Stimulated activated CD4-positive, alpha-beta T cell treated with anti-CD3 and anti-CD28 coated beads, Interleukin-15, amount 100 ng/mL, for 24 hours (primary cell): ENCODE measurements at regions not wholly inside any gene's neighbourhood (a gene's known extent, or its start where the extent isn't known, plus 50 kb on each side); places are given as distances from the start of the nearest gene placed in this dataset.

Experiments used
- DNase-seq: peaks from one replicate; pipeline ENCODE4 v3.0.0-alpha.2; 2020

DNA sequence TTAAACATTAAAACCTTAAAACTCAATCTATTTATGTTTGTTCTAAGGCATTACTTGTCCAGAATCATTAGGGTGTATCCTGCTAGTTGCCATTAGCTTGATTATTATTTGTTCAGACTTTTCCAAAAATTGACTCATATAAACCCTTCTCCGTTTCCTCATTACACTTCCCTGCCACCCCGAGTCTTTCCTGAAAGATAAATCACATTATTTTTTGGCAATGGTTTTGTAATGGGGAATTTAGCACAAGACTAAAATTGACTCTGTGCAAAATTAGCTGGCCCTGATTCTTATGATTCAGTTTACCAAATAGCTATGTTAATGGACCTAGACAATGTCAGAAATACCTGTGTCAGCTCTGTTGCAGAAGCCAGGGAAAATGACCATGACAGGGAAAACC lies 112.2 kb upstream of the NT5C1B start:
- no peak for DNase-seq

DNA sequence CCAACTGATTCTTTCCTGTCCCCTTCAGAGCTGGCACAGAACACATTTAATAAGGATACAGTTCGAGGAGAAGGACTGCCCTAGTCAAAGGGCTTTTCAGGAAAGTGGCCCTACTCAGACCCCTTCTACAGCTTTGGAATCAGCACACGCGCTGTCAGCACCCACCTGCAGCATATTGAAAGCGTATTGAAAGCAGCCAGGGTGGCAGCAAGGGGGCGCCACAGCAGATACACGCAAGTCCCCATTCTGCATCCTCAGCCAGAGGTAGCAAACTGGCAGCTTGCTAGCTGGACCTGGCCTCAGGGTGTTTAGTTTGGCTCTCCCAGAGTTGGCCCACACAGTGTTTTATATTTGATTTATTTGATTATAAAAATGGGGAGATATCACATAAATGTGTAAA lies 101.0 kb upstream of the NT5C1B start:
- no peak for DNase-seq

DNA sequence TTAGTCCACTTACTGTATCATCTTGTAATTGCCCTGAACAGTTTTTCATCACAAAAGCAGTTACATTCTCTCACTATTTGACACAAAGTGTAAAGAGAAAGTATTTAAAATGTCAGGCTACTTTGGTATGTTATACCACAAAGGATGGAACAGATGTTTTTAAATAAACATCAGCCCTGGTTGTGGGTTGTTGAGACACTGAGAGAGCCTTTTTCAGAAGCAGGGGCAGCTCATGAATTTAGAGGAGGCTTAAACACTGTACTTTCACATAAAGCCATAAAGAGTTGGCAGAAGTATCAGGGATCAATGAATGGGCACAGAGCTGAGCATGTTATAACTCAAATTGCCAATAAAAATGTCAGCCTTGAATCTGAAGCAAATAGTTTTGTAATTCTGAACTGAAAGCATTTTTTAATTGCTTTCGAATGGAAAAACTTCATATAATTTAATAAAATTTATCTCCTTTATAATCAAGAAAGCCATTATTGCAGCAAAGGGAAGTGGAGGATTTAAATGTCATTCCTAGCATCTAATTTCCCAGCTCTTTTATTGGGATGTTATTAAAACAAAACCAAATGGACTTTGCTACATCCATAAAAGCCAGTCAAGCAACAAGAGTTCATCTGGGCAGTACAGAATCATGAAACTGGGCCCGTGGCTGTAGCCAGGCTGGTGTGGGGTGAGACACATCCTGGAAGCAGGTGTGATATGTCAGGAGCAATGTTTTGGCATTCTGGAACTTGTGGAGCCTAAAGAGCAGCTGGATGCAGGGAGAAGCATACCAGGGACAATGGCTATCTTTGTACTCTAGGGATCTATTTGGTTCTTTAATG lies 95.1 kb upstream of the NT5C1B start:
- no peak for DNase-seq

DNA sequence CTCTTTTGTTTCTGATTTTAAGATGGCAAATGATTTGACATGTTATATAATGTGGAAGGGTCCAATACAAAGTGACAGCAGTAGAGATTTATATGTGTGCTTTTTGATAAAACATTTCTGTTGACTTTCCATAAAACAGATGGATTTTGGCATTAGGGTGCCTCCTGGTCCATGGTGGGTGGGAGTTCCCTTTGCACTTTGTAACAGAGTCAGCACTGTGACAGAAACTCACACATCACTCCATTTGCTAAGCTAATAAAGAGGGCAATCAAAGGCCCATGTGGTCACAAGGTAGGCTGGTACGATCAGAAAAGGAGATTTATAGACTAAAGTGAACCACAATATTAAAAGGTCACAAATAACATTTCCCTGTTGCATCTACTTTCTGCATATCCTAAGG lies 93.3 kb upstream of the NT5C1B start:
- DNase-seq, result no peak

DNA sequence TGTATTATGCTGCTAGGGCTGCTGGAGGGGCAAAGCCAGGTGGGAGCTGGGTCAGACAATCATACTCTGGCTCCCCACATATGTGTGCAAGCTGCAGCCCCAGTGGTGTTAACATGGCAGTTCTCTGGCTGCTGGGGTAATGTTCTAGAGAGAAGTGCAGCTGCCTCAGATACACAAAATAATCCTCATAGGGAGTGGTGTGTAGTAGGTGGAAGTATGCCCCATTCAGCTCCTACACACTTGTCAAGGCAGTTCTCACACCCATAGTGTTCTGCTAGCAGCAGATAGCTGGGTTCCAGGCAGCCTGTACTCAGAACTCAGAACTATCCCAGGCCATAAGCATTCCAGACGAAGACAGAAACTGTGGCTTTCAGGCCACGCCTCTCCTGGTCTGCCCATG lies 87.9 kb upstream of the NT5C1B start:
- DNase-seq, result no peak

DNA sequence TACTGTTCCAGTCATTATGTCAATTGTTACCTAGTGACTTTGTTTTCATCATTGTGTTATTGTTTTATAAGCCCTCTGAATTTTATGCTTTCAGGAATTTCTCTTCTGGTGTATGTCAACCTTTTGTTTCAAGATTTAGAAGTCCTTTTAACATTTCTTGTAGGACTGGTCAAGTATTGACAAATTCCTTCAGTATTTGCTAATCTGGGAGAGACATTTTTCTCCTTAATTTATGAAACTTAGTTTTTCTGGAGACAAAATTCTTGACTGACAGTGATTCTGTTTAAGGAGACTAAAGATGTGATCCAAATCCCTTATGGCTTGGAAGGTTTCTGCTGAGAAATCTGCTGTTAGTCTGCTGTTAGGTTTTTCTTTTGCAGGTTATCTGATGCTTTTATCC lies 84.9 kb upstream of the NT5C1B start:
- DNase-seq, result no peak

DNA sequence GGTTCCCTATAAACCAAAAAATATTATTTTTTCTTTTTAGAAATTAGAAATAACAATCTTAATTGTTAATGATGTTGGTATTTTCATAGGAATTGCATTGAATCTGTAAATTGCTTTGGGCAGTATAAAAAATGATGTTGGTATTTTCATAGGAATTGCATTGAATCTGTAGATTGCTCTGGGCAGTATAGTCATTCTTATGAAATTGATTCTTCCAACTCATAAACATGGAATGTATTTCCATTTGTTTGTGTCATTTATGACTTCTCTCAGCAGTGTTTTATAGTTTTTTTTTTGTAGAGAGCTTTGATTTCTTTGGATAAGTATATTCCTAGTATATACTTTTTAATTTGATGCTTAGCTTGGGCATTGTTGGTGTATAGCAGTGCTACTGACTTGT lies 82.0 kb upstream of the NT5C1B start:
- no peak for DNase-seq

DNA sequence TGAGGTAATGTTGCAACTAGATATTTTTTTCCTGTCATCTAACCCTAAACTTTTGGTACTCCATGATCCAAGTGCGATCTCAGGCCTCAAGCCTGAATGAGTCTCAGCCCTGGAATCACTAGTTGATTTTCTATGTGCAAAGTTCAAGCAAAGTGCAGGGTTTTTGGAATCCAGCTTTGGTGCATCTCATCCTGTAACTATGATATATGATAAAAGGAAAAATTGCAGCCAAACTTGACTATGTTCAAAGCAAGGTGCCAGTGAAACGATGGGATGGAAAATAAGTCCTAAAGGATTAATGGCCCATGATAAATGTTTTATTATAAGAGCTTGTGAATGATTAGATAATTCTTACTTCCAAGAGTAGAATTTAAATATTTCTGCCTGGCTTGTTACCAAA lies 78.9 kb upstream of the NT5C1B start:
- DNase-seq, result no peak

DNA sequence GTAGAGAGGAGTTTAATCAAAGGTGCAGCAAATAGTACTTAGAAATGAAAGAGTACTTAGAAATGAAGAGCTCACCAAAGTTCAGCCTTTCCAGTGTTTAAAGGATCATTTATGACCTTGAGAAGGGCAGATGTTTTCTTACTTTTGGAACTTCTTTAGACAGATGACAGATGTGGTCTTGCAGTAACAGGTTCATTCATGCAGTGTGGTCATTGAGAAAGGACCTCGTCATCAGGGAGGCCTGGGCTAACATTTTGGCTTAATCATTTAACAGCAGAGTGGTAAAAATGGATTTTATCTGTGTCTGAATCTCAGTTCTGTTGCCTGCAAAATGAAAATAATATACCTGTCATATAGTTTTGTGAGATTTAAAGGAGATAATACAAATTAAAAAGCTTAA lies 75.1 kb upstream of the NT5C1B start:
- DNase-seq, result no peak

DNA sequence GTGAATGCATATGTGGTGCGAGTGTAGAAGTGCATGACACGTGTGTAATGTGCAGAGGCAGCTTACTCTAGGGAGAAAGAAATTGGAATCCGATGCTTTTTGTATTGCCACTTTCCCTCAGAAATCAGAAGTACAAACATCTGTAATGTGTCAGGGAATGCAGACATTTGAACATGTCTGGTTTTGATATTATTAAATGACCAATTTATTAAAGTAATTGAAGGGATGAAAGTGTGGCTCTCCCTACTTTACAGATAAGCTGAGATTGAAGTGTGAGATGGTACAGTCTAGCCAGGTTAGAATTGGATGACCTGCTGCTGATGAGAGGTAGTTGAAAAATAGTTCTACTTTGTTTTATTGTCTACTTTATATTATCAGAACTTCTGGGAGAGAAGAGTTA lies 74.5 kb upstream of the NT5C1B start:
- DNase-seq, result no peak

DNA sequence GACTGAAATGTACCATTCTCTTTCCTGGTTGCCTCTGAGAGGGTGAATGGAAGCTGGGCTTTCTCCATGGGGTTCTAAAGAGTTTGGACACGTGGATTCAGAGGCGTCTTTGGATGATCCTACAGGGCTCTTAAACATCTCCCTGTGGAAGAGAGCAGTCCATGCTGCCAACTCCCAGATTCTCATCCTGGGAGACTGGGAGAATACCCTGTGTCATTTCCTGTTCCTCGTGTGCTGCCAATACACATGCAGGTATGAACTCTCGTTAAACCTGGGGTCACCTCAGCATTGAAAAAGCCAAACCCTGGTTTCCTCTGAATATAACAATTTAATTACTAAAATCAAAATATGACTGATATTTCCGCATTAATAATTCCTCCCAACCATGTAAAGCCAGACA lies 73.3 kb upstream of the NT5C1B start:
- DNase-seq, result no peak

DNA sequence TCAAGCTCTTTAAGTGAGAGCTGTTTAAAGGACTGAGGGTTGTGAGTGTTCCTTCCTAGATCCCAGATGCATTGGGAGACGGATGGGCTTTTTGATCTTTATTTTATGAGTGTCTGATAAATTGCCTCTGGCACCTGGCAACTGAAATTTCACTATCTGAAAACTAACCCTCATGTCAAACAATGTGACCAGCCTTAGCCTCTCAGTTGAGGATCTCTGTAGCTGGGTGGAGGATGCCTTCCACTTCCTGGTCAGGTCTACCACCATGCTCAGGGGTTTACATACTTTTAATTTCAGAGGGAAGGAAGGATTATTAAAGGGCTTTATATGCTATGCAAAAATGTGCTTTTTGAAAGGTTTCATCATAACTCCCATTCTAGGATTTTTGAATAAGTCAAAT lies 70.5 kb upstream of the NT5C1B start:
- no peak for DNase-seq

DNA sequence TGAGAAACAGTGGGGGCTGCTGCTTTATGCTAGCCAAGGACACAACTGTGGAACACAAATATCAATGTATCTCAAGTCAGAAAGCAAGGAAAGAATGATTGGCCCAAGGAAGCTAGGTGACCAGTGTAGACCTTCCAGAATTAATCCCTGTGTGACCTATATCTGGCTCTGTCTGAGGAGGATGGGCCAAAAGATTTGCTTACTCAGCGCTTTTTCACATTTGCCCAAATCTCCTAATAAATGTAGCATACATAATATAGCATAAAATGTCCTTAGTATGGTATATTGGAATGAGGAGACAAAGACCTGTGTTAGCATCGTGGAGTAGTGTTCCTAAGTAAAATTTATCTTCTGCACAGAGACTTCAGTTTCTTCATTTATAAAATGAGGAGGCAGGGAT lies 66.7 kb upstream of the NT5C1B start:
- no peak for DNase-seq

DNA sequence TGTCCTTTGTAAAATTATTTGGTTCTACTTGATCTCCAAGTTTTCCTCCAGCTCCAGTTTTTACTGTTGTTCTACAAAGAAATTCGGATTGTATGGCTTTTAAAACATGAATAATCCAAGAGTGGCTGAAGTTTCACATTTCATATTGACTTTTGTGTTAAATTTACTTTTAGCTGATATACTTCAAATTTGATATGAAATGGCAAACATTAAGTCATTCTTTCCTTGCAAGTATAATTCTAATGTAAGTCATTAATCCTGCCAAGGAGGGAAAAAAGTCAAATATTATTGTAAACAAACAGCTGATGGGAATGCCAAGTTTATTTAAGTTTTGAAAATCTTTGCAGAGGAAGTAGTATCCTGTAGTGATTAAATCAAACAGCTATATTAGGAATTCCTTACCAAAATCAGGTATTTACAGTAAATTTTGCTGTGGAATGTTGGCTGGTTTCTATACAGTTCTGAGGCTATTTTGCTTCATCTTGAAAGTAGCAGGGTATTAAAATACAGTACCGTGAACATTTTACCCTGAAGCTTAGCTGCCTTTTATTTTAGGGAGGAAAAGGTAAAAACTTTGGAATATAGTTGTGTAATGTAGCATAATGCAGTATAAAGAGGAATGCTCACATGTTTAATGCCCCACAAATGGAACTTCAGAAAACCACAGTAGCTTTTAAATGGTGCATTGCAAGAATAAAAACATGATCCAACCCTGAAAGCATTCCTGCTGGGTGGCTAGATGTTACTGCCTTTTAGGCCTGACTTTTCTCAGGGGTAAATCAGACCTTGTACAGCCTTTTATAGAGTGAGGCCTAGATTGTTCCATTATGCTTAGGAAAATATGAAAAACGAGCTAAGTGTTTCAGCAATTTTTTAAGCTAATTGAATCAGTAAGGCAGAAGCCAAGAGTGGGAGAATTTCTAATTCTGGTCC lies 62.7 kb upstream of the NT5C1B start:
- DNase-seq, result no peak

DNA sequence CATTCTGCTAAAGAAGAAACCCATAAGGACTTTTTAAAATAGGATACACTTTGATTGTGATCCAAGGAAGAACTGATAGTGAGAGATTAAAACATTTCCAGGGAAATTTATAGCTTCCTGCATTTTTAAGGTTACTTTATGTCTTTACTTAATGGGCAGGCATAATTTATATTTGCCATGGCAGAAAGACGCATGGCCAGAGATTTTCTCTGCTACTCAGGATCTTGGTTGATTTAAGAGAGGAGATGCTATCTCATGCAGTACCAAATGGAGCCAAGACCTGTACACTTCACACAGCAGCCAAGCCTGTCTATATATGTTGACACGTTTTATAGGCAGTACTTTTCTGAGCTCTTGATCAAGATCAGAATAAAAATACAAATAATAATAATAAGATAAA lies 60.9 kb upstream of the NT5C1B start:
- DNase-seq, result no peak

DNA sequence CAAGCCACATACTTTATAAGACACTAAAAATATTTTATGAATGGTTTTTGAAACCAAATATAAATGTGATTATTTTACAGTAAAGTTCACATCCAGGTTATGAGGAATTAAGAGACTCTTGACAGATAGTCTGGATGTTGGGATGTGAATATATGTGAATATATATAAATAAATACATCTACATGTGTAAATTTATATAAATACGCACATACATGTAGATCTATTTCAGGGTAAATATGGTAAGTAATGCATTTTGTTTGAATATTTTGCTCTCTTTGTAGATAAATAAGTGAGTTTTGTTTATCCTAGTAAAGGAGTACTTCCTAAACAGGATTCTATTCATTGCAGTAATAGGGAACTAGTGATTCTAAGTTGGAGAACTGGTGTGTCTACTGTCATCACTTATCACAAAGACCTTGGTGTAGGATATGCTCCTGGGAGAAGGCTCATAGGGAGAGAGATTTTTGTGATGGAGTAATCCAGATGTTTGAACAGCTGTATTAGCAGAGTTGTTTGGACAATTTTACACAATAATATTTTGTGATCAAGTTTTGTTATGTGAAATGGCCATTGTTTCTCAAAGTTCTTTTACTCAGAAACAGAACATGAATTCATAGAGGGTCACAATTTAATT lies 60.2 kb upstream of the NT5C1B start:
- no peak for DNase-seq

DNA sequence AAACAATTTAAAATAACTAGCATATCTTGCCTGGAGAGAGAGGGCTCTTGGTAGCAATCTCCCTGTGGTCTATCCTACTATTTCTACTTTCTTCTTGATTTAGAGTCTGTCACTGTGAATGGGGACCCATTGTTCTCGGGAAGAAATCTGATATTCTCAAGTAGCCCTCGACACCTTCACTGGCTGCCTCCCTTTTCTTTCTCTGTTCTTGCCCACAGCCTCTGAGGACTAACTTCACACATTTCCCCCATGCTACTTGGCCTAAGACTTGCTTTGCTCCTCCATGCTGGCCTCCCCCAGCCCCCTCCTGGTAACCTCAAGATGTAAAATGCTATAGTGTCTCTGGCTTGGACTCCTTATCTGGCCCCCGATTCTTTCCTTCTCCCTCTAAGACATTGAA lies 58.8 kb upstream of the NT5C1B start:
- DNase-seq, result no peak

DNA sequence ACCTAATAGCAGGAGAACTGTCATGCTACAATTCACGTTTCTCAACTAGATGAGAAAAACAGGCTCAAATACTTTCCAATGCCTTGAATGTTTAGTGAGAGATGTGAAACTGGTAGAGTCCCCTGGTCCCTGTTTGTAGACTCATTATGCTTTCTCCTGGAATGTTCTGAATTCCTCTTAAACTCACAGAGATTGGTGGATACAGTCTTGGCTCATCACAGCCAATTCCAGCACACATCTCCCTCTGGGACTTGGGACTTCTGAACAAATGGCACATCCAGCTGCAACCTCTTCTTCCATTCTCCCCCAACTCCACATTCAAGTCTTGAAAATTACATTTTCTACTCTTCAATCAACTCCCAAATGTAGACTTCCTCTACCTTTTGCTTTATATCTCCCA lies 58.4 kb upstream of the NT5C1B start:
- no peak for DNase-seq

DNA sequence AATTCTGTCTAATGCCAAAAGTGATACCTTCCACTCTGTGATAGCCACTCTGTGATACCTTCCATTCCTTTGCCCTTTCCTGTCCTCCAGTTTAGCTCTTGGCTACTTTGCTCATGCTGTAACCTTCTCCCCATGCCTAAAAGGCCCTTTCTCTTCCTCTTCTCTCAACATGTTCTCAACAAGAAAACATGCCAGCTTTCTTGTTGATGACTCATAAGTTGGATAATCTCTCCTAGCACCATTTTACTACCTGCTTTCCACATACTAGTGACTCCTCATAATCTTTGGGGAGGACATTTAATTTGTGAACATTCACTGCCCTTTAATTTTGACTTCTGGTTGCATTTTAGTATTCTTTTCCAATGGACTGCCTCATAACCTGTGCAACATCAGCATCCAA lies 55.9 kb upstream of the NT5C1B start:
- DNase-seq, result no peak

DNA sequence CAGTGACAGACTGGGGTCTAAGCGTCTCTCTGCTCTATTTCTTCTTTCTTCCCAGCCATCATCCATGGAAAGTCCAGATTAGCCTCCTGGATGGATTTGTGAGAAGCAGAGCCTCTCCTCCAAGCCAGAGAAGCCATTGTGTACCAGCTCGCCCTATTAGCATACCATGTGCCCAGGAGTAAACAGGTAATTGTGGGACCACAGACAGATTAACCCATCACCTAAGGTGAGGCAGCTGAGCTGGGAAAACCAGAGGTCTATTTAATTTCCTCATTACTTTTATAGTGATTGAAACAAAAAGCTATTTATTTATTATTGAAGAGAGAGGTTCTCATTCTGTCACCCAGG lies 54.7 kb upstream of the NT5C1B start:
- no peak for DNase-seq

DNA sequence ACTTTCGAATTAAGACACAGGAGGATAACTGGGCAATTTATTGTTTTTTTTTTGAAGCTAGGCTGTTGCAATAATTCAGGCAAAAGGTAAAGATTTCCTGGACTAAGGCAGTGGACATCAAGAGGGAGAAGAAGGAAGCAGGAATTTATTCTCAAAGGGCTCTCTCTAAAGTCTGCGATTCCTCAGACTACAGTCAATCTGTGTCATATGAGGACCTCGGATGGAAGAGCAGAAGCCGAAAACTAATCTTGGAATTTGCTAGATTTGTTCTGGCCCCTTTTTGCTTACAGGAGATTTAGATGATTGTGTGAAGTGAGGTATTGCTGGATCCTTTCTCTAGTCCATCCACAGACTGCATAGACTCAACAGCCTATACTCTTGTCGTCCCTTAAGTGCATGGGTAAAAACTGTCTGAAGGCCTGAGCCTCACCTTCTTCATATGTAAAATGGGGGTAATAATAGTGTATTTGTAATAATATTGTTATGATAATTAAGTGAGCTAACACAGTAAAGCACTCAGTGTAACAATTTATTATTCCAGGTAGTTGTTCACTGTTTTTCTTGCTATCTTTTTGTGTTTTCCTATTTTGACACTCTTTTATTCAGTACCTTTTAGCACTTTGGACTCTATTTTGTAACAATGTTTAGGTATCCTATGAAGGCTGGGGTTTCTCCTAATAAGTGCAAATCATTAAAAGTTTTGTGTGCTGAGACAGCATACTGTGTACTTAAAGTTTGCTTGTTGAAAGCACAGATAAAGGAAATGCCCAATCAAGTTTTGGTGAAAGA lies 54.2 kb upstream of the NT5C1B start:
- DNase-seq, result no peak

DNA sequence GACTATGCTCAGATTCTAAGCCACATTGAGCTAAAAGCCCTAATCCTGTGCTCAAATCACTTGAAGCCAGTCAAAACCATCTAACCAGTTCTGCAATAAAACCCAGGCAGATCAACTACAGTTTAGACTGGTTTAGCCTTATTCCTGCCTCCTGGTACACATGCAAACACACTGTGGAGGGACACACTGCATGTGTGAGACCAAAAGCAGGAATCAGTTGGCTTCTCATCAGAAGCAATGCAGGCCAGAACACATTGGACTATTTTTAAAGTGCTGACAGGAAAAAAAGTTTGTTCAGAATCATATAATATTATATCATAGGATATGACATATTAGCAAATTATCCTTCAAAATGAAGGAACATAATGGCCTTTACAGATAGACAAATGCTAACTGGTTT lies 52.5 kb upstream of the NT5C1B start:
- DNase-seq, result no peak
